ENCODE measurements at regions not wholly inside any gene's neighbourhood (a gene's known extent, or its start where the extent isn't known, plus 50 kb on each side); places are given as distances from the start of the nearest gene placed in this dataset.

- H3K4me3 ChIP-seq (ENCODE audit: low read depth, low read length) = no peak overlapping the region
- in situ Hi-C loops (cut with HindIII; ENCODE audit: low sequenced_read_pairs) = no loop called here
- peak; percentile 76 for DNase-seq (ENCODE audit: low read depth, low spot score)
- peak; percentile 70 for TF ChIP-seq CTCF (IDR thresholded peaks at IDR 0.05; ENCODE audit: low read depth, low read length)
Measured at GRCh38 chr15:38707802-38708671, 143.4 kb upstream of the RASGRP1 start.

GRCh38 chr15:38708672-38709180 is 144.1 kb upstream of the RASGRP1 start:
- in situ Hi-C loops (cut with HindIII; ENCODE audit: low sequenced_read_pairs) = no loop called here
- peak; percentile 32 for DNase-seq (ENCODE audit: low read depth, low spot score)
- no peak for TF ChIP-seq CTCF (IDR thresholded peaks at IDR 0.05; ENCODE audit: low read depth, low read length)
- H3K4me3 ChIP-seq (ENCODE audit: low read depth, low read length) = no peak overlapping the region

GRCh38 chr15:38709196-38709595 is 144.6 kb upstream of the RASGRP1 start:
- in situ Hi-C loops (cut with HindIII; ENCODE audit: low sequenced_read_pairs) = no loop called here
- no peak for DNase-seq (ENCODE audit: low read depth, low spot score)
- no peak overlapping the region for H3K4me3 ChIP-seq (ENCODE audit: low read depth, low read length)
- no peak for TF ChIP-seq CTCF (IDR thresholded peaks at IDR 0.05; ENCODE audit: low read depth, low read length)

- in situ Hi-C loops (cut with HindIII; ENCODE audit: low sequenced_read_pairs) = no loop called here
- no peak for TF ChIP-seq CTCF (IDR thresholded peaks at IDR 0.05; ENCODE audit: low read depth, low read length)
- no peak overlapping the region for H3K4me3 ChIP-seq (ENCODE audit: low read depth, low read length)
- DNase-seq (ENCODE audit: low read depth, low spot score) = peak; percentile 97
Measured at GRCh38 chr15:38714309-38715072, 149.9 kb upstream of the RASGRP1 start.

- DNase-seq (ENCODE audit: low read depth, low spot score) = no peak
Measured at GRCh38 chr15:38720893-38721567, 156.4 kb upstream of the RASGRP1 start.

More at GRCh38 chr15:38720893-38721567, 156.4 kb upstream of the RASGRP1 start:
- in situ Hi-C loops (cut with HindIII; ENCODE audit: low sequenced_read_pairs) = no loop called here
- TF ChIP-seq CTCF (IDR thresholded peaks at IDR 0.05; ENCODE audit: low read depth, low read length) = no peak
- H3K4me3 ChIP-seq (ENCODE audit: low read depth, low read length) = no peak overlapping the region

Data from astrocyte of the spinal cord (primary cell).